Activated B cell treated with CpG ODN at 0.5 μM for 24 hours (primary cell): ENCODE measurements at regions not wholly inside any gene's neighbourhood (a gene's known extent, or its start where the extent isn't known, plus 50 kb on each side); places are given as distances from the start of the nearest gene placed in this dataset.

Experiments used
- ATAC-seq: fragments of 200-7000 bp; cut with Tn5 transposase; one replicate; pipeline ENCODE4 v1.10.0; 2021; ENCODE audit warnings: low read depth, mild to moderate bottlenecking, moderate library complexity
- CTCF ChIA-PET: fragments of 350-600 bp; sonication (Branson Sonifier 250); formaldehyde crosslinking; loops from one replicate; lab custom pipeline; 2021; ENCODE audit warnings: antibody characterized with exemption; lab: Charles Lee
- POLR2A ChIA-PET: fragments of 350-600 bp; sonication (Branson Sonifier 250); formaldehyde crosslinking; loops from one replicate; lab custom pipeline; 2021; ENCODE audit warnings: antibody characterized with exemption; lab: Charles Lee
- DNase-seq: peaks from one replicate; pipeline ENCODE4 v3.0.0; 2022
- H3K27ac Mint-ChIP-seq: one replicate; pipeline ENCODE4 v1.8.0; 2020; ENCODE audit warnings: mixed read lengths
- H3K27me3 Mint-ChIP-seq: one replicate; pipeline ENCODE4 v1.8.0; 2021; ENCODE audit warnings: mixed read lengths
- H3K36me3 Mint-ChIP-seq: one replicate; pipeline ENCODE4 v1.8.0; 2021; ENCODE audit warnings: low read depth, mixed read lengths
- H3K4me1 Mint-ChIP-seq: one replicate; pipeline ENCODE4 v1.8.0; 2021; ENCODE audit warnings: mixed read lengths
- H3K4me3 Mint-ChIP-seq: one replicate; pipeline ENCODE4 v1.8.0; 2020; ENCODE audit warnings: mild to moderate bottlenecking, mixed read lengths
- H3K9me3 Mint-ChIP-seq: one replicate; pipeline ENCODE4 v1.8.0; 2020; ENCODE audit warnings: mixed read lengths
- intact Hi-C: fragments of 100-400 bp; cut with micrococcal nuclease; formaldehyde crosslinking; loops from one replicate; pipeline ENCODE4 v1.15.1; 2024
- TF ChIP-seq, protein P1 (sequence below): fragments of 200-600 bp; IDR thresholded peaks from one replicate; pipeline ENCODE4 v1.8.0; 2022; ENCODE audit warnings: antibody characterized with exemption, mild to moderate bottlenecking

DNA sequence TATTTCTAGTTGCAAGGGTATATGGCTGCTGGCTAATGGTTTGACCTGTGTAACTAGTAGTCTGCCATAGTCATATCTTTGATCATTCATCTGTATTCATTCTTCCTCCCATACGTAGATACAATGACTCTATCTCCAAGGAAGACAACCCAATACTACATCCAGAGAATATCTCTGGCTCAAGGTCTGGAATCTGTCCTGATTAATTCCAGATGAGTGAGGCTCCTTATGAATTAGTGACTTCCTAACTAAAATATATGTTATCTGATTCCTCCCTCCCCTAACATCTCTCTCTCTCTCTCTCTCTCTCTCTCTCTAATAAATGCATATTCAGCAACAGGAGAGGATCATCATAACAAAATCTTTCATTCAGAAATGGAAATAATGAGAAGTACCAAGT, 641.5 kb downstream of the FAT4 start:
- Mint-ChIP-seq H3K4me3 (no peak overlapping the region), H3K36me3 (no peaks in the 10 kb centered on the region), H3K9me3 (peaks cover 8% of the 10 kb centered on the region), H3K27ac (no peak overlapping the region), H3K4me1 (no peaks in the 10 kb centered on the region), H3K27me3 (no peaks in the 10 kb centered on the region)
- CTCF ChIA-PET: no interaction called here
- TF ChIP-seq, protein P1, sequence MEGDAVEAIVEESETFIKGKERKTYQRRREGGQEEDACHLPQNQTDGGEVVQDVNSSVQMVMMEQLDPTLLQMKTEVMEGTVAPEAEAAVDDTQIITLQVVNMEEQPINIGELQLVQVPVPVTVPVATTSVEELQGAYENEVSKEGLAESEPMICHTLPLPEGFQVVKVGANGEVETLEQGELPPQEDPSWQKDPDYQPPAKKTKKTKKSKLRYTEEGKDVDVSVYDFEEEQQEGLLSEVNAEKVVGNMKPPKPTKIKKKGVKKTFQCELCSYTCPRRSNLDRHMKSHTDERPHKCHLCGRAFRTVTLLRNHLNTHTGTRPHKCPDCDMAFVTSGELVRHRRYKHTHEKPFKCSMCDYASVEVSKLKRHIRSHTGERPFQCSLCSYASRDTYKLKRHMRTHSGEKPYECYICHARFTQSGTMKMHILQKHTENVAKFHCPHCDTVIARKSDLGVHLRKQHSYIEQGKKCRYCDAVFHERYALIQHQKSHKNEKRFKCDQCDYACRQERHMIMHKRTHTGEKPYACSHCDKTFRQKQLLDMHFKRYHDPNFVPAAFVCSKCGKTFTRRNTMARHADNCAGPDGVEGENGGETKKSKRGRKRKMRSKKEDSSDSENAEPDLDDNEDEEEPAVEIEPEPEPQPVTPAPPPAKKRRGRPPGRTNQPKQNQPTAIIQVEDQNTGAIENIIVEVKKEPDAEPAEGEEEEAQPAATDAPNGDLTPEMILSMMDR: no peak
- intact Hi-C loops: no loop called here
- DNase-seq (no peak), ATAC-seq (no peak)
- POLR2A ChIA-PET: no interaction called here

DNA sequence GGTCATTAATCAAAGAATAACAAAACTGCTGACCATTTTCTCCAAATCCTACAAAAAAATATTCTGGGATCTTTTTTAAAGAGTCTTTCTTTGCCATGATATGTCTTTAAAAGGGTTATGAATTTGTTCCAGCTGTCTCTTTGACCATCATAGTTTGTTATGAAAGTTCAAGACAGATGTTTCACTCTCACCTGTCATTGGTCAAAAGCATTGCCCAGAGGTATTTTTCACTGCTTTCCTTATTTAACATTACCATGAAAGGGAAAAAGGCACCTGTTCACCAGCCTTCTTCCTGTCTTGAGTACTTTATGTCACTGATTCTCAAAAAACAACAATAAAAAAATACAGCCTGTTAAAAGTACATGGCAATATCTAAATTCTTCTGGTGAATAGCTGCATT, 643.8 kb downstream of the FAT4 start:
- no peaks in the 10 kb centered on the region for H3K27me3 Mint-ChIP-seq
- ChIA-PET CTCF (no interaction called here), POLR2A (no interaction called here)
- TF ChIP-seq, protein P1: no peak
- H3K36me3 Mint-ChIP-seq: no peaks in the 10 kb centered on the region
- no peak overlapping the region for H3K4me3 Mint-ChIP-seq
- ATAC-seq (no peak), DNase-seq (no peak)
- intact Hi-C loops: no loop called here
- no peak overlapping the region for H3K27ac Mint-ChIP-seq
- peaks cover 12% of the 10 kb centered on the region for H3K9me3 Mint-ChIP-seq
- H3K4me1 Mint-ChIP-seq: no peaks in the 10 kb centered on the region

DNA sequence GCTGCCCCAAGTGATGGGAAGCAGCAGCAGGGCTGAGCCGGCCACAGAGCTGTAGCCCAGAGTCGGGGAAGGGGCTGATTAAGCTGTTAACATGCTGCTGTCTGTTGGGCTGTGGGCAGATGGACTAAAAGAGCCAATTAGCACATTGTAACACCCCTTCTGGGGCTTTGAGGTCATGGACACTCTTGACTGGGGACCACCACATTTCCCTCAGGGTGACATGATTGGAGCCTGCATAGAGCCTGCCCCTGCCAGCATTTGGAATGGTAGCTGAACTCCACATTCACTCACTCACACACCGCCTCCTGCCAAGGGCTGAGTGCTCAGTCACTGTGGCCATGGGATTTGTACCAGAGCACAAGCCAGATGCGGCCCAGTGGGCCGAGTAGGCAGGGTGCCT, 646.9 kb downstream of the FAT4 start:
- Mint-ChIP-seq H3K4me1 (no peaks in the 10 kb centered on the region), H3K4me3 (no peak overlapping the region), H3K27ac (no peak overlapping the region), H3K9me3 (peaks cover 10% of the 10 kb centered on the region), H3K27me3 (no peaks in the 10 kb centered on the region), H3K36me3 (no peaks in the 10 kb centered on the region)
- DNase-seq (no peak), ATAC-seq (no peak)
- TF ChIP-seq, protein P1: no peak
- CTCF ChIA-PET: no interaction called here
- POLR2A ChIA-PET: no interaction called here
- intact Hi-C loops: no loop called here

DNA sequence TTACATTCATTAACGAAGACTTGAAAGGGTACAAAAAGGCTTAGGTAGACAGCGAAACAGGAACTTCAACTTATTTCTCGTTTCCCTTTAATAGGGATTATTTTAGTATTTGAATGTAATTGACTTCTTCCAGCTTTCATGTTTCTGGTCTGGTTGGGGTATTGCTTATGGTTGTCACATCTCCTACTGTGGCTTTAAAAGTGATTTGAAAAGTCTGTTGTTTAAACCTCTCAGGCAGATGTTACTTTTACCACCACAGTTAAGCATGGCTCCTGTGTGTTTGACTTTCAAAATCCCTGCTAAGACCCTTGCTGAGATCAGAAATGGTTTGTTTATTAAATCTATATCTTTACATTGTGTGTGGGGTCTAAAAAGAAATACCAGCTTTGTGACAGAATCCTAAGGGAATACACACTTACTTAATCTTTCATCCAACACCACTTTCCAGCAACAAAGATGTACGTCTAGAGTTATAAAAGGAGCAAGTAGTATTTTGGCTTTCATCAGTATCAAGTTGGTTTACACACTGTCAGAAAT, 661.2 kb downstream of the FAT4 start:
- TF ChIP-seq, protein P1: no peak
- ChIA-PET CTCF (no interaction called here), POLR2A (no interaction called here)
- Mint-ChIP-seq H3K36me3 (no peaks in the 10 kb centered on the region), H3K27ac (no peak overlapping the region), H3K27me3 (no peaks in the 10 kb centered on the region), H3K9me3 (peaks cover 9% of the 10 kb centered on the region), H3K4me1 (no peaks in the 10 kb centered on the region), H3K4me3 (no peak overlapping the region)
- ATAC-seq (no peak), DNase-seq (no peak)
- intact Hi-C loops: no loop called here

DNA sequence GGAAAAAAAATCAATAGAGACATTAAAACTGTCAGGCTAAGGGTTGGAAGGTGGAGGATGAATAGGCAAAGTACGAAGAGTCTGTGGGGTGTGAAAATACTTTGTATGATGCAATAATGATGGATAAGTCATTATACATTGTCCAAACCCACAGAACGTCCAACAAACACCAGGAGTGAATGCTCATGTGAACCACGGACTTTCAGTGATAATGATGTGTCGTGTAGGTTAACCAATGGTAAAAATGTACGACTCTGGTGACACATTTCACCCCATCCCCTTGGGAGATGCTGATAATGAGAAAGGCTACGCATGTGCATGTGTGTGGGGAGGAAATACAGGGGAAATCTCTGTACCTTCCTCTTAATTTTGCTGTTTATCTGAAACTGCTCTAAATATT, 665.2 kb downstream of the FAT4 start:
- no peaks in the 10 kb centered on the region for H3K27me3 Mint-ChIP-seq
- intact Hi-C loops: no loop called here
- TF ChIP-seq, protein P1: no peak
- H3K9me3 Mint-ChIP-seq: no peaks in the 10 kb centered on the region
- ATAC-seq (no peak), DNase-seq (no peak)
- ChIA-PET CTCF (no interaction called here), POLR2A (no interaction called here)
- no peaks in the 10 kb centered on the region for H3K4me1 Mint-ChIP-seq
- no peak overlapping the region for H3K4me3 Mint-ChIP-seq
- no peak overlapping the region for H3K27ac Mint-ChIP-seq
- H3K36me3 Mint-ChIP-seq: no peaks in the 10 kb centered on the region
